ENCODE measurements at regions not wholly inside any gene's neighbourhood (a gene's known extent, or its start where the extent isn't known, plus 50 kb on each side); places are given as distances from the start of the nearest gene placed in this dataset.

GRCh38 chr5:164115420-164115819, 610.0 kb downstream of the MAT2B start:
- no peaks in the 10 kb centered on the region for H3K27me3 ChIP-seq
- H3K36me3 ChIP-seq = no peaks in the 10 kb centered on the region
- no peak overlapping the region for H3K4me3 ChIP-seq
- no peak for DNase-seq (ENCODE audit: low spot score)
- H3K4me1 ChIP-seq = no peaks in the 10 kb centered on the region
- peaks cover 0 to 5% of the 10 kb centered on the region in 2 donors for H3K9me3 ChIP-seq
- H3K27ac ChIP-seq = no peak overlapping the region
- TF ChIP-seq CTCF (IDR thresholded peaks at IDR 0.05) = no peak

DNA sequence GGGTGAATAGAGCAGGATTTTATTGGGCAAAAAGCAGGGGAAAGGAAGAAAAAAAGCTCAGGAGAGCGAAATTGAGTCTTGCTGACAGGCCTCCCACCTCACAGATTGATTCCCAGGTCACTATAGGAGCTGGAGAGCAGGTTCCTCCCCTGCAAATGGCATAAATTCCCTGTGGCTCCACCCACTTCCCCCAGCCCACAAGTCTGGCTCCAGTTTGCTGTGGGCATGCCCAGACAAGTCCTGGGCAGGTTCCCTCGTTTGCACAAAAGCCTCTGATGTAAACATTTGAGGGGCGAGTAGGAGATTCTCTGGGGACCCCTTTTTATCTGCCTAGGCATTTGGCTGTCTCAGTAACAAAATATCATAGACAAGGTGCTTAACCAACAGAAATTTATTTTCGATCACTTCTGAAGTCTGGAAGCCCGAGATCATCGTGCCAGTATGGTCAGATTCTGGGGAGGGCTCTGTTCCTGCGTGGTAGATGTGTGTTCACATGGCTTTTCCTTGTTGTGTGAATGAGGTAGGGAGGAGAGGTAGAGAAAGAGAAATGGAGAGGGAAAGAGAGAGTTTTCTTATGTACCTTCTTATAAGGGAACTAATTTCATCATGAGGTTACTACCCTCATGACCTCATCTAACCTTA, 614.5 kb downstream of the MAT2B start:
- Histone ChIP-seq H3K4me1 (no peaks in the 10 kb centered on the region), H3K27me3 (no peaks in the 10 kb centered on the region), H3K4me3 (no peak overlapping the region), H3K9me3 (peaks cover 0 to 5% of the 10 kb centered on the region in 2 donors), H3K36me3 (no peaks in the 10 kb centered on the region), H3K27ac (no peak overlapping the region)
- no peak for TF ChIP-seq CTCF (IDR thresholded peaks at IDR 0.05)
- no peak for DNase-seq (ENCODE audit: low spot score)

DNA sequence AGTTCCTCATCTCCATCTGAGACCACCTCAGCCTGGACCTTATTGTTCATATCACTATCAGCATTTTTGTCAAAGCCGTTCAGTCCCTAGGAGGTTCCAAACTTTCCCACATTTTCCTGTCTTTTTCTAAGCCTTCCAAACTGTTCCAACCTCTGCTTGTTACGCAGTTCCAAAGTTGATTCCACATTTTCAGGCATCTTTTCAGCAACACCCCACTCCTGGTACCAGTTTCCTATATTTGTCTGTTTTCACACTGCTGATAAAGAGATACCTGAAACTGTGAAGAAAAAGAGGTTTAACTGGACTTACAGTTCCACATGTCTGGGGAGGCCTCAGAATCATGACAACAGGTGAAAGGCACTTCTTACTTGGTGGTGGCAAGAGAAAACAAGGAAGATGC, 622.1 kb downstream of the MAT2B start:
- no peak for TF ChIP-seq CTCF (IDR thresholded peaks at IDR 0.05)
- Histone ChIP-seq H3K4me1 (no peaks in the 10 kb centered on the region), H3K36me3 (no peaks in the 10 kb centered on the region), H3K9me3 (peaks cover 0 to 13% of the 10 kb centered on the region in 2 donors), H3K4me3 (no peak overlapping the region), H3K27ac (no peak overlapping the region), H3K27me3 (no peaks in the 10 kb centered on the region)
- DNase-seq (ENCODE audit: low spot score) = no peak

DNA sequence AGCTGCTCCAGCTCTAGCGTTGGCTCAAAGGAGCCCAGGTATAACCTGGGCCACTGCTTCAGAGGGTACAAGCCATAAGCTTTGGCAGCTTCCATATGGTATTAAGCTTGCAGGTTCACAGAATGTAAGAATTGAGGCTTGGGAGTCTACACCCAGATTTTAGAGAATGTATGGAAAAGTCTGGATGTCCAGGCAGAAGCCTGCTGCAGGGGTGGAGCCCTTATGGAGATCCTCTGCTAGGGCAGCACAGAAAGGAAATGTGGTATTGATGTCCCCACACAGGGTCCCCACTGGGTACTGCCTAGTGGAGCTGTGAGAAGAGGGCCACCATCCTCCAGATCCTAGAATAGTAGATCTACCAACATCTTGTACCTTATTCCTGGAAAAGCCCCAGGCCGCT, 626.9 kb downstream of the MAT2B start:
- H3K36me3 ChIP-seq = no peaks in the 10 kb centered on the region
- no peak for DNase-seq (ENCODE audit: low spot score)
- H3K4me3 ChIP-seq = no peak overlapping the region
- H3K27ac ChIP-seq = no peak overlapping the region
- peaks cover 0 to 13% of the 10 kb centered on the region in 2 donors for H3K9me3 ChIP-seq
- no peaks in the 10 kb centered on the region for H3K4me1 ChIP-seq
- TF ChIP-seq CTCF (IDR thresholded peaks at IDR 0.05) = no peak
- no peaks in the 10 kb centered on the region for H3K27me3 ChIP-seq

GRCh38 chr5:164137095-164137494, 631.7 kb downstream of the MAT2B start:
- no peaks in the 10 kb centered on the region for H3K4me1 ChIP-seq
- no peak for TF ChIP-seq CTCF (IDR thresholded peaks at IDR 0.05)
- H3K4me3 ChIP-seq = no peak overlapping the region
- H3K27ac ChIP-seq = no peak overlapping the region
- H3K9me3 ChIP-seq = peaks cover 0 to 3% of the 10 kb centered on the region in 2 donors
- H3K36me3 ChIP-seq = no peaks in the 10 kb centered on the region
- DNase-seq (ENCODE audit: low spot score) = no peak
- H3K27me3 ChIP-seq = no peaks in the 10 kb centered on the region

DNA sequence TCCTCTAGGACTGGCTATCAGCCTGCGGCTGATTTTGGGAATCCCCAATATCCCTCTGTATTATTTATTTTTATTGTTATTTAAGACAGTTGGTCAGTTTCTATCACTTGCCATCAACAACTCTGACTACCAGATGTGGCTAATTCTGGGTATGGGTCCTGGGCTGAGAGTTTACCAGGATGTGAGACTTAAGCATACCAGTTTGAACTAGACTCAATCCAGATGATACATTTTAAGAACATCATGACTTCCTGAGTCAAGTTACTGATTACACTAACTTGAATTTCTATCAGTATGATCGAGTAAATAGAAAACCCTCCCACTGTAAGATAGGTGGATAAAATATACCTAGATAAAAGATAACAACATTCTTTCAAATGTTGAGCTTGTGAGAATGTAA, 634.0 kb downstream of the MAT2B start:
- Histone ChIP-seq H3K27ac (no peak overlapping the region), H3K36me3 (no peaks in the 10 kb centered on the region), H3K4me1 (no peaks in the 10 kb centered on the region), H3K4me3 (no peak overlapping the region), H3K9me3 (no peaks in the 10 kb centered on the region), H3K27me3 (no peaks in the 10 kb centered on the region)
- no peak for DNase-seq (ENCODE audit: low spot score)
- TF ChIP-seq CTCF (IDR thresholded peaks at IDR 0.05) = no peak
